ENCODE measurements at regions not wholly inside any gene's neighbourhood (a gene's known extent, or its start where the extent isn't known, plus 50 kb on each side); places are given as distances from the start of the nearest gene placed in this dataset.

GRCh38 chr3:16088496-16088895 lies 86.0 kb upstream of the GALNT15 start:
- TF ChIP-seq CTCF (IDR thresholded peaks at IDR 0.05) (no peak), POLR2A (IDR thresholded peaks at IDR 0.05) (no peak)
- intact Hi-C loops (cut with DNase I; ENCODE audit: low total_unique reads): no loop called here
- WGBS, 2 donors: 39% methylated on average over 1 of the region's 1 CpG
- no peak for DNase-seq (ENCODE audit: low spot score in 2 of 2)
- no peak overlapping the region for H3K4me3 ChIP-seq (ENCODE audit: low read depth, poor library complexity, severe bottlenecking)

GRCh38 chr3:16089521-16089920 lies 85.0 kb upstream of the GALNT15 start:
- H3K4me3 ChIP-seq (ENCODE audit: low read depth, poor library complexity, severe bottlenecking): no peak overlapping the region
- intact Hi-C loops (cut with DNase I; ENCODE audit: low total_unique reads): no loop called here
- TF ChIP-seq CTCF (IDR thresholded peaks at IDR 0.05) (no peak), POLR2A (IDR thresholded peaks at IDR 0.05) (no peak)
- WGBS, 2 donors: 83% methylated on average over 1 of the region's 1 CpG
- no peak for DNase-seq (ENCODE audit: low spot score in 2 of 2)

GRCh38 chr3:16090024-16090423 lies 84.5 kb upstream of the GALNT15 start:
- 21 to 33% methylated on average over 1 of the region's 1 CpG for WGBS, 2 donors
- no peak overlapping the region for H3K4me3 ChIP-seq (ENCODE audit: low read depth, poor library complexity, severe bottlenecking)
- no peak for DNase-seq (ENCODE audit: low spot score in 2 of 2)
- TF ChIP-seq POLR2A (IDR thresholded peaks at IDR 0.05) (no peak), CTCF (IDR thresholded peaks at IDR 0.05) (no peak)
- intact Hi-C loops (cut with DNase I; ENCODE audit: low total_unique reads): no loop called here

- intact Hi-C loops (cut with DNase I; ENCODE audit: low total_unique reads): no loop called here
- no peak overlapping the region for H3K4me3 ChIP-seq (ENCODE audit: low read depth, poor library complexity, severe bottlenecking)
- no peak for DNase-seq (ENCODE audit: low spot score in 2 of 2)
- TF ChIP-seq CTCF (IDR thresholded peaks at IDR 0.05) (no peak), POLR2A (IDR thresholded peaks at IDR 0.05) (no peak)
Measured at GRCh38 chr3:16090706-16091105, 83.8 kb upstream of the GALNT15 start.

- DNase-seq (ENCODE audit: low spot score in 2 of 2): no peak
- TF ChIP-seq CTCF (IDR thresholded peaks at IDR 0.05) (no peak), POLR2A (IDR thresholded peaks at IDR 0.05) (no peak)
- no peak overlapping the region for H3K4me3 ChIP-seq (ENCODE audit: low read depth, poor library complexity, severe bottlenecking)
- 92 to 96% methylated on average over 5 of the region's 5 CpGs for WGBS, 2 donors
- intact Hi-C loops (cut with DNase I; ENCODE audit: low total_unique reads): no loop called here
Measured at GRCh38 chr3:16092923-16093322, 81.6 kb upstream of the GALNT15 start.

GRCh38 chr3:16101295-16102186 lies 72.9 kb upstream of the GALNT15 start:
- peak in 1 of 2 donors; percentile 32 for DNase-seq (ENCODE audit: low spot score in 2 of 2)

More at GRCh38 chr3:16101295-16102186, 72.9 kb upstream of the GALNT15 start:
- no peak overlapping the region for H3K4me3 ChIP-seq (ENCODE audit: low read depth, poor library complexity, severe bottlenecking)
- 54 to 58% methylated on average over 14 of the region's 14 CpGs for WGBS, 2 donors
- intact Hi-C loops (cut with DNase I; ENCODE audit: low total_unique reads): no loop called here
- no peak for TF ChIP-seq POLR2A (IDR thresholded peaks at IDR 0.05)
- TF ChIP-seq CTCF (IDR thresholded peaks at IDR 0.05): no peak

Data from lower leg skin (tissue), 4 donors.